HG03342 (cell line): ENCODE measurements at regions not wholly inside any gene's neighbourhood (a gene's known extent, or its start where the extent isn't known, plus 50 kb on each side); places are given as distances from the start of the nearest gene placed in this dataset.
"Not testable (repeated sequence)": the region's sequence is repeated elsewhere in the genome, so short reads cannot be mapped to it uniquely, and the experiment has no call there.

Experiments used
- ATAC-seq: cut with Tn5 transposase; IDR thresholded peaks from one replicate; pipeline ENCODE4 v1.9.1; 2021; ENCODE audit warnings: mild to moderate bottlenecking, moderate library complexity; ENCODE audit not compliant: unreplicated experiment

DNA sequence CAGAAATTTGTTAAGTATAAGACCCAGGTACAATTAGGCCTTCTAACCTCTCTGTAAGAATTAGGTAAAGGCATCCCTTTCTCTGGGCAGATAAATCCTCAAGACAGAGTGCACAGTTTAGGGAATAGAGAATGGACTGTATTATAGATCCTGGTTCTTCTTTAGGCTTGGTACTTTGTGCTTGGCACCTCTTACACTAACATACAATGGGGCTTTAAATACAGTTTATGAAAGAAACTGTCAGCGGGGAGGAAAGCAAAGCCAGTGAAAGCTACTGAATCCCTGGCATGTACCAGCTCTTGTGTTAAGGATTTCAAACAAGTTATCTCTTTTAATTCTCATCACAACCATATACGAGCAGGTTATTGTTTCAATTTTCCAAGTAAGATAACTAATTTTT is 1350.0 kb downstream of the ADGRL3 start:
- no peak for ATAC-seq

DNA sequence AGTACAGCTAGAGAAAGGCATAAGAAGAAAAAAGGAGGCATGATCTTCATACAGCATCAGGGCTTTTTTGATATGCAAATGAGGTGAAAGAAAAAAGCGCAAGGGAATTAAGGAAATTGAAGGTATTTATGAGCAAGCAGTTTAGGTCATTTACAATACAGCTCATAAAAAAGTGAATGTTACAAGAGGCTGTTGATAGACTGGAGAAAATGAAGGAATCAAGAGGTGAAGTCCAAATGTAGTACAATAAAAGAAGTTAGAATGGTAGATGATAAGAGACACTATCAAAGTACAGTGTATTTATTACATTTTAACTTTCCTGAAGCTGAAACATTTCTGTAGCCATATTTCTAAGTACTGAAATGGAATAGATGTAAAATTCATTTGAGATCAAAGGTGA is 1349.5 kb downstream of the ADGRL3 start:
- ATAC-seq, result no peak

DNA sequence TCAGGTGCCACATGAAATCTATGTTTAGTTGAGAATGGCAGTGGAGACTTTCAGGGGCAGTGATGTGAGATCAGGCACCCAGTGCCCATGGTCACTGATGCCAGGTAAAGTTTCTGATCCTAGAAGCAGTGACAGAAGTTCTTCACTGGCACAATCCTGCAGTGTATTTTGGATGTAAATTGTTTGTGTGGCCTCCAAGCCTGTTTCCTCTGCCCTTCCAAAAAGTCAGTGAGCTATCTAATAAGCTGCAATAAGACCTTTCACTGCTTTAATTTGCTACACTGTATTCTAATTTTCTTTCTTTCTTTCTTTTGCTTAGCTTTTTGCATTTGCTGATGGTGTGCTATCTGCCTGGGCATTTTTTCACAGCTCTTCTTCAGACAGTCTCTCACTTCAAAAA is 1348.6 kb downstream of the ADGRL3 start:
- no peak for ATAC-seq

DNA sequence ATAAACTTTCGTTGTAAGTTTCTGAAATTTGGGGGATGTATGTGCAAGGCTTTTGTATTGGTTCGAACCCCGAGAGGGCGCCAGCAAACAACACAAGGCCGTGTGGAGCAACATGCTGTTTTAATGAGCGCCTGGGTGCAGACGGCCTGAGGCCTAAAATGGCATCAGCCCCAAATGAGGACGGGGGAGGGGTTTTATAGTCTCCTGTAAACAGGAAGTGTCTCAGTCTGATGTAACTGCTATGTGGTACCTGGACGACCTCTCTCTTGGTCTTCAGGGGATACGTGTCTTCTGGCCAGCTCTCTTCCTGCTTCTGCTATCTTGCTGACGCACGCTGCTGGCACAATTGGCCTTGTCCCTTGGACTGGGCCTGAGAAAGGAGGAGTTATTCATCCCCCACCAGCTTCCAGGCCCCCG is 1348.0 kb downstream of the ADGRL3 start:
- ATAC-seq, result no peak

DNA sequence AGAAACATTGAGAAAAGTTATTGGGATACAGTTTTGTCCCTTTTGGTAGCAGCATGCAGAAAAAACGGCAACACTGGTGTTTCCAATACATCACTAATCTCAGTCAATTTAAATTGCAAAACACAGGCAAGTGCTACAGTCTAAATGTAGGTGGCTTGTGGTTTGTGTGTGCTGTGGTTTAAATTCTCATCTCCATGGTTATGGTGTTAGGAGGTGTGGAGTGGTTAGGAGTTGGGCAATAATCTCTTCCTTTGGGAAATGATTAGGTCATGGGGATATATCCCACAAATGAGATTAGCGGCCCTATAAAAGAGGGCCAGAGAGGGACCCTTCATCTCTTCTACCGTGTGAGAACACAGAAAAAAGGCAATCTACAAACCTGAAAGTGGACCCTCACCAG is 1344.3 kb downstream of the ADGRL3 start:
- ATAC-seq, result peak; percentile 54

DNA sequence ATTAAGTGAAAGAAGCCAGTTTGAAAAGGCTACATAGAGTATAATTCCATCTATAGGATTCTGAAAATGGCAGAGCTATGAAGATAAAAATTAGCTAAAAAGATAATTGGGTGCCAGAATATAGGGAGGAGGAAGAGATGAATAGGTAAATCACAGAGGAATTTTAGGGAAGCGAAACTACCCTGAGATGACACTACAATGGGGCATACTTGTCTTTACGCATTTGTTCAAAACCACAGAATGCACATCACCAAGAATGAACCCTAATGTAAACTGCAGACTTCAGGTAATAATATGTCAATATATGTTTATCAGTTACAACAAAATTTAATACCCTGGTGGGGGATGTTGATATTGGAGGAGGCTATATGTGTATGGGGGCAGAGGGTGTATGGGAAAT is 1342.9 kb downstream of the ADGRL3 start:
- ATAC-seq, result no peak

DNA sequence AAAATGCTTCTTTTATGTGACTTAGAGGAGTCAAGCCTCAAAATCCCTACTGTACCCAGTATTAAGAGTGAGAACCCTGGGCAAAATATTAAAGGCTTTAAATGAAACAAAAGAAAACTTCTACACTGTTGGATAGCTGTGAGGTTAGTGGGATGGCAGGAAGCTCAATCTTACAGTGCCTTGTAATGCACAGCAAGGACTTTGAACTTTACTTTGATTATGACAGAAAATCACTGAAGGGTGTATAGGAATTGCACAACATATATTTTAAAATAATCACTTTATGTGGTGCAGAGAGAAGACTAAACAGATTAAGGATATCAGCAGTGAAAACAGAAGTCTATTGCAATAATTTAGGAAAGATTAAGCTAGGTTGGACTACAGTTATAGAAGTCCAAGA is 1333.4 kb downstream of the ADGRL3 start:
- no peak for ATAC-seq

DNA sequence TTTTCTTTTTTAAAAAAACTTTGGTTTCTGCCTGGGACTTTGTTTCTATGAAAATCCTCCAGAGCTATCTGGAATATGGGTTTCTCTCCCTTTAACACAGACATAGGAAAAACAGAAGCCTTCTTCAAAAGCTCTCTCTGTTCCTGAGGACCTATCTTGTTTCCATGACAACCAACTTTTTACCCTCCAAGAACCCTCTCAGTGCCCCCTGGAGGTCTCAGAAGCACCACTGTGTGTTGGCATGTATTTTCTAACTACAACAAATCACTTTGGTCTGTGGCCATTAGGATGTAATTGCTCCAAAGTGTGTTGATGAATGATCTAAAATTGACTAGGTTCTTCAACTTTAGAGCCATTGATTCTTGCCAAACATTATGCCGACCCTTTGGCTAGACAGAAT is 1331.6 kb downstream of the ADGRL3 start:
- no peak for ATAC-seq

DNA sequence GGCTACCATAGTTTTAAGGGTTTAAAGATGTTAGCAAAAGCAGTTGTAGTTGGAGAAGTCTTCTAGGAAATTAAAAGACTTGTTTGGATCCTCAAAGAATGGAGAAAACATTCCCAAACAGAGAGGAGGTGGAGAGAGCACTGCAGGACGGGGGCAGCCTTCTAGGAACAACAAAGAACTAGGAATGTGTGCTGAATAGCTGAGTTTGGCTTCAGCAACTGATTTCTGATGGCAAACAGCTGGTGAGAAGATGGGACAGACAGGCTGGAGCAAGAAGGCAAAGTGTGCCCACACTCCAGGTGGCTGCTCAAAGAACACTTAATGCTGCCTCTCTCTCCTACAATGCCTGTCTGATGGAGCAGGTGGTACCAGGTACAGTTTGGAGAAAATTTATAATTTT is 1331.1 kb downstream of the ADGRL3 start:
- no peak for ATAC-seq

DNA sequence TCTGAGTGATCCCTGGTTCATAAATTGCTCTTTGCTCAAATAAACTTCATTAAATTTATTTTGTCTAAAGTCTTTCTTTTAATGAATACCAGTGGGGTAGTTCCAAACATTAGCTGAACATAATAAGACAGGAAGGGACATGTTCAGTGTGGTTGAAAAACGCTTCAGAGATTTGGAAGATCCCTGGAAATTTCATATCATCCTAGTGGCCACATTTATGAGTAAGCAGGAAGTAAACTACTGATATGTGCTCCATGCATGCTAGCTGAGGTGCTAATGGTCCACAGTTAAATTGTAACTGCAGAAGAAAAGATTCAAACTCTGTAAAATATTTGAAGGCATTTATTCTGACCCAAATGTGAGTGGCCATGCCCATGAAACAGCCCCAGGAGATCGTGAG is 1328.7 kb downstream of the ADGRL3 start:
- ATAC-seq, result no peak

DNA sequence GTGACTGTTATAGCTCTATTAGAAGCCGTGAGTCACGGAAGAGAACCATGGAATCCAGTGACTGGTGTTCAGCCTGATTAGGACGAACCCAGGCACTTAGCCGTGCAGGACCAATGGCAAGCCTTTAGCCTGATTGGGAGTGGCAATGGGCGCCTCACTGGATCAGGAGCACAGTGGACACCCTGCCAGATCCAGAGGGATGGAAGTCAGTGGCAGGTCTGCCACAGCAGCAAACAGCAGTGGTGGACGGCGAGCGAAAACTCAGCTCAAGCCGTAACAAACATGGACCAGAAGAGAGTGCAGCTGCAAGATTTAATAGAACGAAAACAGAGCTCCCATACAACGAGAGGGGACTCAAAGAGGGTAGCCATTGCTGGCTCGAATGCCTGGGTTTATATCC is 1326.5 kb downstream of the ADGRL3 start:
- no peak for ATAC-seq

DNA sequence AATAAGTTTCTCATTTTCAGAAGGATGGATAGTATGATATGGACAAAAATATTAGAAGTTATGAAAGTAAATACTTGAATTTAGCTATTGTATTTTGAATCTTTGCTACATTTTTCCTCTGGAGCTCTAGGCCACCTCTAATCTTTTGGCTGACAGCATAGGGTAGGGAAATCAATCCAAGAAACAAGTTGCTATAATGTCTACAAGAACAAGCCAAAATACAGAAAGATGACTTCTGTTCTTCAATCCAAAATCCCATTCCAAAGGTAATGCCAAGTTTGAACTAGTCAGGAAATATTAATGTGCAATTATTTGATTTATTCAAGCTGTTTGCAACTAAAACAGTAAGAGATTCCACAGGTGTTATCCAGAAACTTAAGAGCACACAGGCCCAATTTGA is 1323.1 kb downstream of the ADGRL3 start:
- ATAC-seq, result no peak

DNA sequence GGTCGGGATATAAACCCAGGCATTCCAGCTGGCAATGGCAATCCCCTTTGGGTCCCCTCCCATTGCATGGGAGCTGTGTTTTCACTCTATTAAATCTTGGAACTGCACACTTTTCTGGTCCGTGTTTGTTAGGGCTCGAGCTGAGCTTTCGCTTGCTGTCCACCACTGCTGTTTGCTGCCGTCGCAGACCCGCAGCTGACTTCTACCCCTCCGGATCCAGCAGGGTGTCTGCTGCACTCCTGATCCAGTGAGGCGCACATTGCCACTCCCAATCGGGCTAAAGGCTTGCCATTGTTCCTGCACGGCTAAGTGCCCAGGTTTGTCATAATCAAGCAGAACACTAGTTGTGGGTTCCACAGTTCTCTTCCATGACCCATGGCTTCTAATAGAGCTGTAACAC is 1322.1 kb downstream of the ADGRL3 start:
- no peak for ATAC-seq

DNA sequence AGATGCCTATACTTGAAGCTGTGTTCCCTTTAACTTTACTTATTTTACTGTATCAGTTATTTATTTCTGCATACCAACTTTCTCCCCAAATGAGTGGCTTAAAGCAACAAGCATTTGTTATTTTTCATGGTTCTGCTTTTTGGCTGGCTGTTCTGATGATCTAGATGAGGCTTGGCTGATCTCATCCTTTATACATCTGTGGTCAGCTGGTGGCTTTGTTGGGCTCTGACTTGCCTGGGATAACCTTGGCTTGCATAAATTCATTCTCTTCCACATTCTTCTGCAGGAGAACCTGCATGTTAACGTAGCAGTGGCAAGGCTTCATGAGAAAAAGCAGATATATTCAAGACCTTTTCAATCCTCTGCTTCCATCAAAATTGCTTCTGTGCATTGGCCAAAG is 1317.6 kb downstream of the ADGRL3 start:
- no peak for ATAC-seq

DNA sequence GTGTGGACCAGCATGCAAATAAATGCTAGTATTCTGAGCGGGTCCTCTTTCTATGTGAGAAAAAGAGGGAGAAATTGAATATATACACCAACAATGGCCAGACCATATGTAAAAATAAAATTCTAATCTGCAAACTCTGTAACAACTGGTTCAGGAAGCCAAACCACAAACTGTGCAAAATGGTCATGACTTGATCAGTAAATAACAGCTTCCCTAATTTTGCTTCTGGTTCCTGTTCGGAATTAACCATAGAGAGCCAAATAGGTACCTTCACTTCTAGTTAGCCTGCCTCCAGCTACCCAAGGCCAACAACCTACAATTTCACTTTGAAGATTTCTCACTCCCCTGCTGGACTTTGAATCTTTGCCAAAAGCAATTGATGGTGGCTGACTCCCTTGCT is 1313.2 kb downstream of the ADGRL3 start:
- ATAC-seq, result no peak

DNA sequence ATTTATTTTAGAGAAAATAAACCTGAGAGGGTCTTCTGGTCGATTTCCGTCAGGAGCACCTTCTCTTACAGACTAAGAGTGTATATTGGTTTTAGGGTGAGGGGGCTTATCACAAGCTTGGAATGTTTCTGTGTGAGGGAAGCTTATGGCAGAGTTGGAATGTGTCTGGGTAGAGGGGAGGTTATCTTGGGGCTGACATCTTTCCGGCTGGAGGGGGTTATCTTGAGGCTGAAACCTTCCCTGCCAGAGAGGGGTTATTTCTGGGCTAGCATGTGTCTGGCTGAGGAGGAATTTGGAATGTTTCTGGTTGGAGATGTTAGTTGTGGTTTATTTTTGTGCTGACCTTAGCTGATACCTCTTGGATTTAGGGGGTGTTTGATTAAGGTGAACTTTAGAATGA is 1312.1 kb downstream of the ADGRL3 start:
- no peak for ATAC-seq

DNA sequence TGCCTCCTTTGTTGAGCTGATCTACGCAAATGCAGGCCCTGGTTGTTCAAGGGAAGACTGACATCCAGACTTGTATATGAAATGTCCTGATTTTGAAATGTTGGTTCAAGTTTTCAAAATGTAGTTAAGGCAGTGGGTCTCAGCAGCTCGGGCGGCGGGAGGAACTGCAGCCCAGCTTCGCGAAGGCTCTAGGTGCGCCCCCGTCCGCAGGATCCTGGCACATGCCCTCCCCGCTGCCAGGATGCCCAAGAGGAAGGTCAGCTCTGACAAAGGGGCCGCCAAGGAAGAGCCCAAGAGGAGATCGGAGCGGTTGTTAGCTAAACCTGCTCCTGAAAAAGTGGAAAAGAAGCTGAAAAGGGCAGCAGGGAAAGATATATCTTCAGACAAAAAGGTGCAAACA is 1310.1 kb downstream of the ADGRL3 start:
- no peak for ATAC-seq

DNA sequence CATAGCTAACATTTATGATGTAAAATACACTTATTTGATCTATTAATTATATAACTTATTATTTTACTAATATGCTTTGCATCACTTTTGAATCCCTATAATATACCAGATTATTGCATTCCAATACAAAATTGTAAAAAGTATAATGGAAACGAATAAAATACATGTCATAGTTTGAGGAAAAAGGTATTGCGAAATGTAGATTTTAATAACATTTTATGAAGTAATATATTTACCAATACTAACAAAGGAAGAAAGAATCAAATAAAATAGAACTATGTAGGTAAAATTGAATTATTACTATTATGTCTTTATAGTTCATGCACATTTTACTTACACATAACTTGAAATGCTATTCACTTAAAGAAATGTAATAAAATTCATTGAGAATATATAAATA is 1300.2 kb downstream of the ADGRL3 start:
- ATAC-seq, result no peak

DNA sequence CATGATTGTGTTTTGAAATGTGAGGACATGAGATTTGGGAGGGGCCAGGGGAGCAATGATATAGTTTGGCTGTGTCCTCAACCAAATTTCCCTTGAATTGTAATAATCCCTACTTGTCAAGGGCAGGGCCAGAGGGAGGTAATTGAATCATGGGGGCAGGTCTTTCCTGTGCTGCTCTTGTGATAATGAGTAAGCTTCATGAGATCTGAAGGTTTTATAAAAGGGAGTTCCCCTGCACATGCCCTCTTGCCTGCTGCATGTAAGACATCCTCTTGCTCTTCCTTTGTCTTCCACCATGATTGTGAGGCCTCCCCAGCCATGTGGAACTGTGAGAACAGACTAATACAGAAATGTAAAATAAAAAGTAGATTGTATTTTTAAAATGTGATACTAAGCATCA is 1294.9 kb downstream of the ADGRL3 start:
- no peak for ATAC-seq

DNA sequence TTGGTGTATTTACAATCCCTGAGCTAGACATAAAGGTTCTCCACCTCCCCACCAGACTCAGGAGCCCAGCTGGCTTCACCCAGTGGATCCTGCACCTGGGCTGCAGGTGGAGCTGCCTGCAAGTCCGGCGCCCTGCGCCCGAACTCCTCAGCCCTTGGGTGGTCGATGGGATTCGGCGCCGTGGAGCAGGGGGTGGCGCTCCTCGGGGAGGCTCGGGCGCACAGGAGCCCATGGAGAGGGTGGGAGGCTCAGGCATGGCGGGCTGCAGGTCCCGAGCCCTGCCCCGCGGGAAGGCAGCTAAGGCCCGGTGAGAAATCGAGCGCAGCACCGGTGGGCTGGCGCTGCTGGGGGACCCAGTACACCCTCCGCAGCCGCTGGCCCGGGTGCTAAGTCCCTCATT is 1291.6 kb downstream of the ADGRL3 start:
- ATAC-seq, result not testable (repeated sequence)

DNA sequence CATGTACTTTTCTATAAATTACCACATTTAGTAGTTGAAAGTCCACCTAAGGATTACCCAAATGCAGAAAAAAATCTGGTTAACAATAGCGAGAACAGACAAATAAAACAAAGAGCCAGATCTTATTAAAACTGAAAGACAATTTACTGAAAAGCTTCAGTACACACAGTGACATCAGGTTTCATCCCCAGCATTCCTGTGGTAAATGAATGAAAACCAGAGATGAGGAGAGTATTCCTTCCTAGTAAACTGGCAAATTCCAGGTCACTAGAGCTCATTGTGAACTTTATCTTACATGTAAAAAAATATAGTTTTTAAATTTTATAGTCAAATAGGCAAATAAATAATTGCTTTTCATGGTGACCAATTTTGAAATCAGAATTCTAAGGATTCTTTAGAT is 1290.5 kb downstream of the ADGRL3 start:
- no peak for ATAC-seq

DNA sequence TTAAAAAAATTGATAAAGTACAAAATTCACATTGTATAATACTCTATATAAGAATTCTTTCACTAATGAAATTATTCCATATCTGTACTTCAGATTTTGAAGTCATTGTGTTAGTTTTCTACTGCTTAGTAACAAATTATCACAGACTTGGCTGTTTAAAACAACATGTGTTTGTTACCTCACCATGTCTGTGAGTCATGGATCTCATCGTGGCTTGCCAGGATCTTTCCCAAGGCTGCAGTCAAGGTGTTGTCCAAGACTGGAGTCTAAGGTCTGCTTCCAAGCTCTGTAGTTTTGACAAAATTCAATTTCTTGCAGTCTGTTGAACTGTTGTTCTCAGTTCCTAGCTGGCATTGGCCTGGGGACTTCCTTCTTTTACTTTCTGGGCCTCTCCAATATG is 1286.9 kb downstream of the ADGRL3 start:
- no peak for ATAC-seq

DNA sequence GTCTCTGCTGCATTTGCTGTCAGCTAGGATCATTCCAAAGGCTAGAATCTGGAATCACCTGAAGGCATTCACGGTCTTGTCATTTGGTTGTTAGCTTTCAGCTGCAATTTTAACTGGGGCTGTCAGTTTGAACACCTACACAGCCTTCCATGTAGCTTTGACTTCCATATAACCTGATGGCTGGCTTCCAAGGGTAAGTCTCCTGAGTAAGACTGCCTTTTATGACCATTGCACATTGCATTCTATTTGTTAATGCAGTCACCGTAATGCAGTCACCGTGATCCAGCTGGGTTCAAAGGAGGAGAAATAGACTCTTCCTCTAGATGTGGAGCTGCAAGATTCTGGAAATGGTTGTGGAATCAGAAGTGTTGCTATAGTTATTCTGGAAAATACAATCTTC is 1284.2 kb downstream of the ADGRL3 start:
- no peak for ATAC-seq

DNA sequence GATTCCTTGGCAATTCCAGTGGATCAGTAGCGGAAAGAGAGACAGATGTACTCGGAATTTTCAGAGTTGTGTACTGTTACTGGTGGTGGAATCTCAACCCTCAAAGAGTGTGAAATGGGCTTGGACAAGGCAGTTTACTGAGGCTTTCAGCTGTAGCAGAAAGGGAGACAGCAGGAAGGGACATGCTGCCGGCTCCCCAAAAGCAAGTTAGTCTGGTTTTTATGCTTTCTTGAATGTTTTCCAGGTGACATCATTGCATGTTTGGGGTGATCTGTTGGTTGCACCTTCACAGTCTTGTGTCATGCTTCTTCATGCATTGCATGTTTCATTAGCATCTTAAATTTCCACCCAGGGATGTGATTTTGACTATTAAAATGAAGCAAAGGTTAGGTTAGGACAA is 1282.2 kb downstream of the ADGRL3 start:
- no peak for ATAC-seq
